PC-3 (cell line): ENCODE measurements at regions not wholly inside any gene's neighbourhood (a gene's known extent, or its start where the extent isn't known, plus 50 kb on each side); places are given as distances from the start of the nearest gene placed in this dataset.

Experiments
- ATAC-seq: fragments of 200-7000 bp; cut with Tn5 transposase; 2 replicates; pipeline ENCODE4 v1.9.1; 2020; ENCODE audit warnings: mild to moderate bottlenecking, moderate library complexity
- BruUV-seq: library from RNA; stranded (reverse); fragments of 400-500 nt; replicated peaks from 2 replicates; lab custom pipeline; 2021; lab: Mats Ljungman, UMichigan
- CTCF ChIA-PET: fragments of 300-600 bp; sonication (Branson Sonifier 250); formaldehyde crosslinking; loops from one replicate; lab custom pipeline; 2022; ENCODE audit warnings: antibody characterized with exemption; lab: Charles Lee
- POLR2A ChIA-PET: fragments of 300-600 bp; sonication (Branson Sonifier 250); formaldehyde crosslinking; loops from one replicate; lab custom pipeline; 2022; ENCODE audit warnings: antibody characterized with exemption; ENCODE audit not compliant: unreplicated experiment; lab: Charles Lee
- DNase-seq: peaks from one replicate; pipeline ENCODE4 v3.0.0-alpha.2; 2015
- H2AFZ ChIP-seq: fragments of 300-600 bp; sonication (generic); 2 replicates; pipeline ENCODE4 v1.6.0; 2016; ENCODE audit warnings: antibody characterized with exemption, low read length
- H3F3A ChIP-seq: fragments of 300-600 bp; sonication (generic); one replicate; pipeline ENCODE4 v1.6.0; 2017; ENCODE audit warnings: antibody characterized with exemption, low read length, control low read depth, mild to moderate bottlenecking; ENCODE audit not compliant: unreplicated experiment
- H3K27ac ChIP-seq: fragments of 300-600 bp; sonication (generic); 2 replicates; pipeline ENCODE4 v1.5.1; 2016; ENCODE audit warnings: mild to moderate bottlenecking, low read length
- H3K27me3 ChIP-seq: fragments of 300-600 bp; sonication (generic); 2 replicates; pipeline ENCODE4 v1.6.1; 2016; ENCODE audit warnings: low read length, mixed read lengths
- H3K36me3 ChIP-seq: fragments of 300-600 bp; sonication (generic); 2 replicates; pipeline ENCODE4 v1.6.1; 2016; ENCODE audit warnings: low read depth, mixed run types, low read length, mixed read lengths
- H3K4me1 ChIP-seq: fragments of 300-600 bp; sonication (generic); 2 replicates; pipeline ENCODE4 v1.5.1; 2016; ENCODE audit warnings: low read length; ENCODE audit not compliant: insufficient read depth
- H3K4me2 ChIP-seq: fragments of 300-600 bp; sonication (generic); 2 replicates; pipeline ENCODE4 v1.6.0; 2016; ENCODE audit warnings: low read length
- H3K4me3 ChIP-seq: fragments of 300-600 bp; sonication (generic); 2 replicates; pipeline ENCODE4 v1.5.1; 2016; ENCODE audit warnings: mild to moderate bottlenecking, low read length, mixed read lengths
- H3K79me2 ChIP-seq: fragments of 300-600 bp; sonication (generic); 2 replicates; pipeline ENCODE4 v1.6.1; 2017; ENCODE audit warnings: low read length, mixed read lengths
- H3K9ac ChIP-seq: fragments of 300-600 bp; sonication (generic); 2 replicates; pipeline ENCODE4 v1.6.0; 2016; ENCODE audit warnings: mild to moderate bottlenecking, low read length
- H3K9me2 ChIP-seq: fragments of 300-600 bp; sonication (generic); replicated peaks from 2 replicates; pipeline ENCODE4 v1.6.1; 2016; ENCODE audit warnings: mixed run types, low read length, mixed read lengths
- H3K9me3 ChIP-seq: fragments of 300-600 bp; sonication (generic); 2 replicates; pipeline ENCODE4 v1.6.1; 2016; ENCODE audit warnings: low read length, mixed read lengths
- H4K20me1 ChIP-seq: fragments of 300-600 bp; sonication (generic); 2 replicates; pipeline ENCODE4 v1.6.1; 2016; ENCODE audit warnings: low read length, mixed read lengths
- CTCF ChIP-seq: fragments of 300-600 bp; sonication (generic); conservative IDR thresholded peaks from 2 replicates; pipeline ENCODE4 v1.5.1; 2017; ENCODE audit warnings: antibody characterized with exemption, low read depth, mild to moderate bottlenecking, low read length
- EZH2 ChIP-seq: fragments of 300-600 bp; sonication (generic); IDR thresholded peaks from one replicate; pipeline ENCODE4 v1.6.1; 2017; ENCODE audit warnings: antibody characterized with exemption, mild to moderate bottlenecking, low read length; ENCODE audit not compliant: unreplicated experiment
- EZH2phosphoT487 ChIP-seq: fragments of 300-600 bp; sonication (generic); IDR thresholded peaks from 2 replicates; pipeline ENCODE4 v1.6.1; 2018; ENCODE audit warnings: mild to moderate bottlenecking, antibody characterized with exemption, low read length, borderline replicate concordance
- intact Hi-C: fragments of 100-400 bp; cut with micrococcal nuclease; formaldehyde crosslinking; loops from 2 replicates; pipeline ENCODE4 v1.9.0; 2023

- no peak overlapping the region for H3K9ac ChIP-seq
- ChIA-PET CTCF (no interaction called here), POLR2A (no interaction called here)
- intact Hi-C loops: no loop called here
- no peaks in the 10 kb centered on the region for H3K27me3 ChIP-seq
- no peak overlapping the region for H3K4me2 ChIP-seq
- TF ChIP-seq EZH2: no peak
- H3K4me1 ChIP-seq: no peaks in the 10 kb centered on the region
- H2AFZ ChIP-seq: no peak overlapping the region
- H3K9me2 ChIP-seq: no peaks in the 10 kb centered on the region
- H3F3A ChIP-seq: no peaks in the 10 kb centered on the region
- H3K79me2 ChIP-seq: no peaks in the 10 kb centered on the region
- no TSS peak for BruUV-seq
- no peaks in the 10 kb centered on the region for H3K36me3 ChIP-seq
- DNase-seq: no peak
- no peak overlapping the region for H3K4me3 ChIP-seq
- no peaks in the 10 kb centered on the region for H4K20me1 ChIP-seq
- H3K9me3 ChIP-seq: no peaks in the 10 kb centered on the region
- H3K27ac ChIP-seq: no peak overlapping the region
- ATAC-seq: no peak
Observed at GRCh38 chr5:124480964-124481363, 265.5 kb downstream of the ZNF608 start.

DNA sequence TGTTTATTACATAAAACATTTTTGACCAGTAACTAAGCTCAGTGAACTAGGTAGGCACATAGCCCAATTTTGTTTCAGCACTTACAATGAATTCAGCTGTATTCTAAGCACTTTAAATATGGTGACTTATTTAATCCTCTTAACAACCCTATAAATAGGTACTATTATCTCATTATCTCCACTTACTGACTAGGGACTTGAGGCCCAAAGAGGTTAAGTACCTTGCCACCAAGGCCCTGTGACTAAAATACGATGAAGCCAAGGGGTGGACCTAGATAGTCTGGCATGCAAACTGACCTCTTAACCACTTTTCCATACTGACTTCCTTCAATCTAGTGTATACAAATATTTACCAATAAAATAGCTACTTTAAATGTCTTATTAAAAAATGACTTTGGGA is 266.4 kb downstream of the ZNF608 start:
- no peaks in the 10 kb centered on the region for H3K9me2 ChIP-seq
- ATAC-seq (no peak), DNase-seq (no peak)
- H3K4me2 ChIP-seq: no peak overlapping the region
- no peaks in the 10 kb centered on the region for H3K27me3 ChIP-seq
- BruUV-seq: no TSS peak
- H4K20me1 ChIP-seq: no peaks in the 10 kb centered on the region
- H3K27ac ChIP-seq: no peak overlapping the region
- H3K4me3 ChIP-seq: no peak overlapping the region
- TF ChIP-seq EZH2: no peak
- no peak for TF ChIP-seq CTCF
- TF ChIP-seq EZH2phosphoT487: no peak
- ChIA-PET POLR2A (no interaction called here), CTCF (no interaction called here)
- intact Hi-C loops: no loop called here
- no peaks in the 10 kb centered on the region for H3K4me1 ChIP-seq
- H3K79me2 ChIP-seq: no peaks in the 10 kb centered on the region
- H3F3A ChIP-seq: no peaks in the 10 kb centered on the region
- H3K36me3 ChIP-seq: no peaks in the 10 kb centered on the region
- no peak overlapping the region for H2AFZ ChIP-seq
- H3K9me3 ChIP-seq: no peaks in the 10 kb centered on the region
- H3K9ac ChIP-seq: no peak overlapping the region

DNA sequence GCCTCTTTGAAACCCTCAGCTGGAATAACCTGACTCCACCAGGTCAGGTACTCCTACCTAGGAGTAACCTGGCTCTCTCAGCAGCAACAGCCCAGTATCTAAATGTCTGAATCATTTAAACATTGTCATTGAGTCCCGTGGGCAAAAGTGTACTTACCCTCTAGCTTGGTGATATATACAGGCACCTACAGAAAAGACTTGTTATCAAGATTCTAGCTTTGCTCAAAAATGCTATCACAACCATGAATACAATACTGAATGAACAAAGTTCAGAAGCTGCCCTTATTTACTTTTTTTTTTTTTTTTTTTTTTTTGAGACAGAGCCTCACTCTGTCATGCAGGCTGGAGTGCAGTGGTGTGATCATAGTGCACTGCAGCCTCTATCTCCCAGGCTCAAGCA is 268.2 kb downstream of the ZNF608 start:
- Histone ChIP-seq H4K20me1 (no peaks in the 10 kb centered on the region), H3K9ac (no peak overlapping the region), H3K79me2 (no peaks in the 10 kb centered on the region), H3K27ac (no peak overlapping the region), H3K9me3 (no peaks in the 10 kb centered on the region), H3F3A (no peaks in the 10 kb centered on the region), H2AFZ (no peak overlapping the region), H3K36me3 (no peaks in the 10 kb centered on the region), H3K9me2 (no peaks in the 10 kb centered on the region), H3K4me1 (no peaks in the 10 kb centered on the region), H3K27me3 (no peaks in the 10 kb centered on the region), H3K4me2 (no peak overlapping the region), H3K4me3 (no peak overlapping the region)
- no peak for TF ChIP-seq EZH2phosphoT487
- TF ChIP-seq CTCF: no peak
- no peak for TF ChIP-seq EZH2
- CTCF ChIA-PET: interaction anchor here (0.7 kb wide), 1 partner anchor 1369 kb away, joined by 9 read pairs; no protein-coding TSS in a partner anchor
- DNase-seq: no peak
- BruUV-seq: no TSS peak
- intact Hi-C loops: no loop called here
- no peak for ATAC-seq
- POLR2A ChIA-PET: interaction anchor here (0.6 kb wide), 1 partner anchor 225 kb away, joined by 8 read pairs; no protein-coding TSS in a partner anchor
